ENCODE measurements at regions not wholly inside any gene's neighbourhood (a gene's known extent, or its start where the extent isn't known, plus 50 kb on each side); places are given as distances from the start of the nearest gene placed in this dataset.
A peak's percentile ranks its signal among the peaks of the same experiment; 100 is the strongest.
"Not testable (repeated sequence)": the region's sequence is repeated elsewhere in the genome, so short reads cannot be mapped to it uniquely, and the experiment has no call there.

DNA sequence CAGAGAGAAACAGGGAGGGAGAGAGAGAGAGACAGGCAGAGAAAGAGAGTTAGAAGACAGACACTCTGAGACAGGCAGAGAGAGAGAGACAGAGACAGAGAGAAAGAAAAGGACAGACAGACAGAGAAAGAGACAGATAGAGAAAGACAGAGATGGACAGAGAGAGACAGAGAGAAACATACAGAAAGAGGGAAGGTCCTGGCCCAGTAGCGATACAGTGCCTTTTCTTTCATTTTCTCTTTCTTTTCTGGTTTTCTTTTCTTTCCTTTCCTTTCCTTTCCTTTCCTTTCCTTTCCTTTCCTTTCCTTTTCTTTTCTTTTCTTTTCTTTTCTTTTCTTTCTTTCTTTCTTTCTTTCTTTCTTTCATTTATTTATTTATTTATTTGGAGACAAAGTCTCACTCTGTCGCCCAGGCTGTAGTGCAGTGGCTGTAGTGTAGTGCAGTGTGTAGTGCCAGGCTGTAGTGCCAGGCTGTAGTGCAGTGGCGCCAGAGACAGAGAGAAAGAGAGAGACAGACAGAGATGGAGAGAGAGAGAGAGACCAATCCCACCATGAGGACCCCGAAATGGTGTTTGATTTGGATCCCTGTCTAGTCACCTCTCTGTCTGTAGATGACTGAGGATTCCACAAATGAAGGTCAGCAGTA, 1501.5 kb upstream of the DEFB115 start:
- H3K4me1 ChIP-seq (replicated peaks in 1 of 2; ENCODE audit: control insufficient read depth in 2 of 2, insufficient read depth in 2 of 2, low read length in 2 of 2); H3K4me3 ChIP-seq; BruUV-seq (replicated peaks); H3K9me3 ChIP-seq (replicated peaks; ENCODE audit: control insufficient read depth, insufficient read depth, low read depth, low read length); H3K36me3 ChIP-seq (ENCODE audit: control insufficient read depth, insufficient read depth, low read length); FAIRE-seq; intact Hi-C loops (cut with micrococcal nuclease); H3K9me1 ChIP-seq (ENCODE audit: control insufficient read depth, insufficient read depth, low read length); H3K27ac ChIP-seq (ENCODE audit: extremely low read depth, low read depth, low read length); H3K79me2 ChIP-seq (ENCODE audit: control insufficient read depth, insufficient read depth, low read length); H3K4me2 ChIP-seq (ENCODE audit: insufficient read depth, low read length); H3K9ac ChIP-seq (ENCODE audit: insufficient read depth in 1 of 2, low read depth in 2 of 2, low read length in 2 of 2); H4K20me1 ChIP-seq (replicated peaks; ENCODE audit: control insufficient read depth, insufficient read depth, low read length); ATAC-seq; POLR2A ChIA-PET; H3K27me3 ChIP-seq (ENCODE audit: control insufficient read depth in 2 of 2, insufficient read depth in 2 of 2, low read length in 2 of 2); DNase-seq (ENCODE audit: extremely low read depth in 1 of 4, low spot score in 3 of 4); CTCF ChIA-PET (ENCODE audit: low intra/inter-chr PET ratio): not testable (repeated sequence)
- TF ChIP-seq, protein P1, sequence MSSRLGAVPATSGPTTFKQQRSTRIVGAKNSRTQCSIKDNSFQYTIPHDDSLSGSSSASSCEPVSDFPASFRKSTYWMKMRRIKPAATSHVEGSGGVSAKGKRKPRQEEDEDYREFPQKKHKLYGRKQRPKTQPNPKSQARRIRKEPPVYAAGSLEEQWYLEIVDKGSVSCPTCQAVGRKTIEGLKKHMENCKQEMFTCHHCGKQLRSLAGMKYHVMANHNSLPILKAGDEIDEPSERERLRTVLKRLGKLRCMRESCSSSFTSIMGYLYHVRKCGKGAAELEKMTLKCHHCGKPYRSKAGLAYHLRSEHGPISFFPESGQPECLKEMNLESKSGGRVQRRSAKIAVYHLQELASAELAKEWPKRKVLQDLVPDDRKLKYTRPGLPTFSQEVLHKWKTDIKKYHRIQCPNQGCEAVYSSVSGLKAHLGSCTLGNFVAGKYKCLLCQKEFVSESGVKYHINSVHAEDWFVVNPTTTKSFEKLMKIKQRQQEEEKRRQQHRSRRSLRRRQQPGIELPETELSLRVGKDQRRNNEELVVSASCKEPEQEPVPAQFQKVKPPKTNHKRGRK (tag; IDR thresholded peaks at IDR 0.05): 0 out of 2 replicates have a peak, but pooled peaks have one; percentile 30
- in situ Hi-C loops (cut with MboI): loop anchor here (25.0 kb wide), 1 partner anchor 1506 kb away; the partner anchor contains the start of gene DEFB115
- peak overlapping the region; percentile 84 for H2AFZ ChIP-seq (ENCODE audit: low read depth, low read length)
- WGBS (ENCODE audit: insufficient coverage, low coverage, missing lambda C conversion rate): 20% methylated on average over 2 of the region's 4 CpGs

DNA sequence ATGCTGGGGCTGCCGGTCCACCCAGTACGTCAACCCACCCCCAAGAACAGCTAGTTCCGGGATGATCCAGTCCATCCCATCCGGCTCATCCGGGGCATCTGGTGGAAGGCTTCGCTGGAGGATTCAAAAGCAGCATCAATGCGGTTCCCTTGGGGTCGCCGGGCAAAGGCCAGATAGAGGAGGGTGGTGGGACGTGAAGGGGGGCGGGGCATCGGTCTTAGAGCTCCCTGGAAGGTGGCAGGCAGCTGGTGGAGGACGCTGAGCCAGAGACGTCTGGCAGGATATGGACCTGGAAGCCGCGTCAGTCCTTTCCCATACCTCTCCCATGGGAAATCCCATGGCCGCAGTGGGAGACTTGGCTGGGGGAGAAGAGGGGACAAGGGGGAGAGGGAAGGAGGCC, 1500.8 kb upstream of the DEFB115 start:
- intact Hi-C loops (cut with micrococcal nuclease): no loop called here
- DNase-seq (ENCODE audit: extremely low read depth in 1 of 4, low spot score in 3 of 4) (peak in 1 of 4 experiments; percentile 1), FAIRE-seq (no peak), ATAC-seq (no peak)
- H3K9ac ChIP-seq (ENCODE audit: insufficient read depth in 1 of 2, low read depth in 2 of 2, low read length in 2 of 2): no peak overlapping the region
- no TSS peak for BruUV-seq (replicated peaks)
- no peaks in the 10 kb centered on the region for H3K9me1 ChIP-seq (ENCODE audit: control insufficient read depth, insufficient read depth, low read length)
- ChIA-PET POLR2A (no interaction called here), CTCF (ENCODE audit: low intra/inter-chr PET ratio) (no interaction called here)
- H3K4me2 ChIP-seq (ENCODE audit: insufficient read depth, low read length): no peak overlapping the region
- TF ChIP-seq ZBTB1 (CRISPR knock-in tag; IDR thresholded peaks at IDR 0.05; ENCODE audit: borderline replicate concordance, low read depth) (no peak), ZNF75A (CRISPR knock-in tag; IDR thresholded peaks at IDR 0.05) (no peak)
- H2AFZ ChIP-seq (ENCODE audit: low read depth, low read length): no peak overlapping the region
- no peak overlapping the region for H3K27ac ChIP-seq (ENCODE audit: extremely low read depth, low read depth, low read length)
- no peaks in the 10 kb centered on the region for H3K27me3 ChIP-seq (ENCODE audit: control insufficient read depth in 2 of 2, insufficient read depth in 2 of 2, low read length in 2 of 2)
- H3K4me1 ChIP-seq (replicated peaks in 1 of 2; ENCODE audit: control insufficient read depth in 2 of 2, insufficient read depth in 2 of 2, low read length in 2 of 2): no peaks in the 10 kb centered on the region; a peak in 1 of 5 replicates
- in situ Hi-C loops (cut with MboI): loop anchor here (25.0 kb wide), 1 partner anchor 1506 kb away; the partner anchor contains the start of gene DEFB115
- 45% methylated on average over 11 of the region's 17 CpGs for WGBS (ENCODE audit: insufficient coverage, low coverage, missing lambda C conversion rate)
- H3K9me3 ChIP-seq (replicated peaks; ENCODE audit: control insufficient read depth, insufficient read depth, low read depth, low read length): no peaks in the 10 kb centered on the region
- H3K36me3 ChIP-seq (ENCODE audit: control insufficient read depth, insufficient read depth, low read length): no peaks in the 10 kb centered on the region
- H3K79me2 ChIP-seq (ENCODE audit: control insufficient read depth, insufficient read depth, low read length): no peaks in the 10 kb centered on the region
- no peaks in the 10 kb centered on the region for H4K20me1 ChIP-seq (replicated peaks; ENCODE audit: control insufficient read depth, insufficient read depth, low read length)
- no peak overlapping the region for H3K4me3 ChIP-seq

GRCh38 chr20:29761621-29762385, 1495.7 kb upstream of the DEFB115 start:
- DNase-seq (ENCODE audit: extremely low read depth in 1 of 4, low spot score in 3 of 4): peak in 1 of 4 experiments; percentile 3
- H3K27ac ChIP-seq (ENCODE audit: extremely low read depth, low read depth, low read length); POLR2A ChIA-PET; FAIRE-seq; H3K4me1 ChIP-seq (replicated peaks in 1 of 2; ENCODE audit: control insufficient read depth in 2 of 2, insufficient read depth in 2 of 2, low read length in 2 of 2); H3K4me2 ChIP-seq (ENCODE audit: insufficient read depth, low read length); H2AFZ ChIP-seq (ENCODE audit: low read depth, low read length); H3K9ac ChIP-seq (ENCODE audit: insufficient read depth in 1 of 2, low read depth in 2 of 2, low read length in 2 of 2); H3K4me3 ChIP-seq; H3K79me2 ChIP-seq (ENCODE audit: control insufficient read depth, insufficient read depth, low read length); H3K36me3 ChIP-seq (ENCODE audit: control insufficient read depth, insufficient read depth, low read length); ATAC-seq; CTCF ChIA-PET (ENCODE audit: low intra/inter-chr PET ratio); BruUV-seq (replicated peaks); H3K9me3 ChIP-seq (replicated peaks; ENCODE audit: control insufficient read depth, insufficient read depth, low read depth, low read length); H3K9me1 ChIP-seq (ENCODE audit: control insufficient read depth, insufficient read depth, low read length); H3K27me3 ChIP-seq (ENCODE audit: control insufficient read depth in 2 of 2, insufficient read depth in 2 of 2, low read length in 2 of 2); H4K20me1 ChIP-seq (replicated peaks; ENCODE audit: control insufficient read depth, insufficient read depth, low read length): not testable (repeated sequence)
- 33% methylated on average over 31 of the region's 45 CpGs for WGBS (ENCODE audit: insufficient coverage, low coverage, missing lambda C conversion rate)
- in situ Hi-C loops (cut with MboI) (loop anchor here (10.0 to 25.0 kb wide), 3 partner anchors 523 to 1500 kb away; partner anchors contain the start of gene DEFB115), intact Hi-C loops (cut with micrococcal nuclease) (loop anchor here (10.0 kb wide), 1 partner anchor 743 kb away; no protein-coding TSS in a partner anchor)
